H1 (cell line): ENCODE measurements at regions not wholly inside any gene's neighbourhood (a gene's known extent, or its start where the extent isn't known, plus 50 kb on each side); places are given as distances from the start of the nearest gene placed in this dataset.

Experiments
- CTCF ChIA-PET: fragments of 300-600 bp; sonication (Branson Sonifier 250); formaldehyde crosslinking; loops from one replicate; lab custom pipeline; 2021; ENCODE audit not compliant: partially characterized antibody; lab: Charles Lee
- POLR2A ChIA-PET: fragments of 300-600 bp; sonication (Branson Sonifier 250); formaldehyde crosslinking; loops from one replicate; lab custom pipeline; 2021; ENCODE audit warnings: inconsistent platforms; ENCODE audit not compliant: partially characterized antibody; lab: Charles Lee
- DNase-seq, 2 experiments: peaks; one replicate each; pipeline versions ENCODE4 v3.0.0 to v3.0.0-alpha.2; 2010 to 2022; ENCODE audit warnings: low spot score in 2 of 2, low read depth in 1 of 2, mixed read lengths in 1 of 2
- FAIRE-seq: peaks from 2 replicates; lab custom pipeline; 2011; peaks lifted over from hg19 to GRCh38; lab: Jason Lieb, UNC
- H2AFZ ChIP-seq: 2 replicates; pipeline ENCODE4 v1.8.1; 2012; ENCODE audit warnings: low read length, inconsistent platforms
- H2AK5ac ChIP-seq: 2 replicates; pipeline ENCODE4 v1.6.1; 2013; ENCODE audit warnings: low read depth, low read length
- H2BK120ac ChIP-seq: replicated peaks from 2 replicates; pipeline ENCODE3; 2013; ENCODE audit warnings: low read depth, low read length, inconsistent platforms
- H2BK12ac ChIP-seq: 2 replicates; pipeline ENCODE4 v1.6.1; 2013; ENCODE audit warnings: low read depth, low read length
- H2BK15ac ChIP-seq: 2 replicates; pipeline ENCODE4 v1.6.1; 2013; ENCODE audit warnings: low read length
- H2BK20ac ChIP-seq: 2 replicates; pipeline ENCODE4 v1.6.1; 2013; ENCODE audit warnings: low read length
- H2BK5ac ChIP-seq: 2 replicates; pipeline ENCODE4 v1.6.1; 2013; ENCODE audit warnings: low read depth, low read length
- H3K14ac ChIP-seq: 2 replicates; pipeline ENCODE4 v1.6.1; 2013; ENCODE audit warnings: inconsistent platforms; ENCODE audit not compliant: insufficient read length
- H3K18ac ChIP-seq: 2 replicates; pipeline ENCODE4 v1.6.1; 2013; ENCODE audit warnings: low read length; ENCODE audit errors: extremely low read depth
- H3K23ac ChIP-seq: 2 replicates; pipeline ENCODE4 v1.6.1; 2013; ENCODE audit warnings: inconsistent platforms; ENCODE audit not compliant: insufficient read length
- H3K23me2 ChIP-seq: 2 replicates; pipeline ENCODE4 v1.6.1; 2013; ENCODE audit warnings: low read depth, low read length
- H3K27ac ChIP-seq: 2 replicates; pipeline ENCODE4 v1.6.1; 2011; ENCODE audit warnings: low read depth, low read length, inconsistent platforms
- H3K27me3 ChIP-seq, 4 experiments: replicated peaks in 1 of 4; 1 replicate in 1 of 4; 2 replicates in 3 of 4; pipeline versions ENCODE4 v1.6.1 to v1.8.1; 2011 to 2013; ENCODE audit warnings: low read length in 3 of 4, mild to moderate bottlenecking in 3 of 4, inconsistent platforms in 2 of 4, mixed read lengths in 2 of 4, moderate library complexity in 1 of 4; ENCODE audit not compliant: control insufficient read depth in 3 of 4, insufficient read depth in 3 of 4; ENCODE audit errors: extremely low read depth in 1 of 4
- H3K36me3 ChIP-seq, 4 experiments: 2 replicates each; pipeline versions ENCODE4 v1.6.1 to v1.8.1; 2011 to 2013; ENCODE audit warnings: mild to moderate bottlenecking in 4 of 4, low read length in 3 of 4, moderate library complexity in 2 of 4, control low read depth in 1 of 4, inconsistent platforms in 1 of 4; ENCODE audit not compliant: insufficient read depth in 4 of 4, control insufficient read depth in 2 of 4
- H3K4ac ChIP-seq: replicated peaks from 2 replicates; pipeline ENCODE3; 2013; ENCODE audit warnings: low read length, low read depth, mixed read lengths, inconsistent platforms; ENCODE audit not compliant: insufficient read length
- H3K4me1 ChIP-seq, 4 experiments: replicated peaks in 1 of 4; 1 replicate in 1 of 4; 2 replicates in 3 of 4; pipeline versions ENCODE4 v1.6.1 to v1.8.1; 2011 to 2013; ENCODE audit warnings: low read length in 3 of 4, inconsistent platforms in 2 of 4, mixed read lengths in 1 of 4; ENCODE audit not compliant: insufficient read depth in 4 of 4, control insufficient read depth in 3 of 4
- H3K4me2 ChIP-seq, 2 experiments: 2 replicates each; pipeline versions ENCODE4 v1.6.1 to v1.8.1; 2011 to 2013; ENCODE audit warnings: low read depth in 2 of 2, low read length in 2 of 2, control low read depth in 1 of 2, inconsistent platforms in 1 of 2, mild to moderate bottlenecking in 1 of 2; ENCODE audit not compliant: insufficient read depth in 1 of 2
- H3K4me3 ChIP-seq, 4 experiments: fragments of 200-600, 300-600 bp in 1 of 4; sonication (generic), shearing (Covaris generic), sonication (Bioruptor Twin) in 1 of 4; 2 replicates each; pipeline versions ENCODE4 v1.5.1 to v1.8.1; 2011 to 2016; ENCODE audit warnings: low read length in 4 of 4, low read depth in 3 of 4, control low read depth in 2 of 4, inconsistent platforms in 2 of 4, mild to moderate bottlenecking in 2 of 4, mixed read lengths in 1 of 4, moderate library complexity in 1 of 4; ENCODE audit not compliant: insufficient read depth in 2 of 4; ENCODE audit errors: extremely low read depth in 1 of 4
- H3K56ac ChIP-seq: replicated peaks from 2 replicates; pipeline ENCODE3; 2013; ENCODE audit warnings: low read depth, mild to moderate bottlenecking, mixed read lengths, low read length, inconsistent platforms; ENCODE audit not compliant: insufficient read length
- H3K79me1 ChIP-seq: 2 replicates; pipeline ENCODE4 v1.6.1; 2013; ENCODE audit warnings: low read depth, low read length, control low read depth
- H3K79me2 ChIP-seq, 2 experiments: 2 replicates each; pipeline versions ENCODE4 v1.6.1 to v1.8.1; 2012 to 2013; ENCODE audit warnings: low read length in 2 of 2, mild to moderate bottlenecking in 2 of 2, inconsistent platforms in 1 of 2; ENCODE audit not compliant: insufficient read depth in 2 of 2, control insufficient read depth in 1 of 2
- H3K9ac ChIP-seq, 4 experiments: replicated peaks in 1 of 4; 1 replicate in 1 of 4; 2 replicates in 3 of 4; pipeline versions ENCODE4 v1.6.1 to v1.8.1; 2011 to 2013; ENCODE audit warnings: low read depth in 3 of 4, low read length in 3 of 4, control low read depth in 2 of 4, mild to moderate bottlenecking in 2 of 4, moderate library complexity in 2 of 4, inconsistent platforms in 1 of 4; ENCODE audit errors: extremely low read depth in 1 of 4
- H3K9me3 ChIP-seq, 2 experiments: 2 replicates each; pipeline versions ENCODE4 v1.6.1 to v1.8.1; 2012 to 2013; ENCODE audit warnings: mild to moderate bottlenecking in 2 of 2, moderate library complexity in 2 of 2, control low read depth in 1 of 2, inconsistent platforms in 1 of 2, low read depth in 1 of 2, low read length in 1 of 2, mixed read lengths in 1 of 2; ENCODE audit not compliant: insufficient read depth in 2 of 2
- H4K20me1 ChIP-seq, 2 experiments: replicated peaks in 1 of 2; 2 replicates each; pipeline versions ENCODE3 to v1.8.1; 2011 to 2013; ENCODE audit warnings: inconsistent platforms in 2 of 2, low read length in 2 of 2, mild to moderate bottlenecking in 1 of 2; ENCODE audit not compliant: insufficient read depth in 2 of 2, control insufficient read depth in 1 of 2
- H4K5ac ChIP-seq: 2 replicates; pipeline ENCODE4 v1.6.1; 2013; ENCODE audit warnings: low read length, low read depth, mixed read lengths, inconsistent platforms; ENCODE audit not compliant: insufficient read length
- H4K8ac ChIP-seq: 2 replicates; pipeline ENCODE4 v1.8.0; 2013; ENCODE audit warnings: mild to moderate bottlenecking, moderate library complexity, low read length, inconsistent platforms; ENCODE audit not compliant: insufficient read depth; ENCODE audit errors: extremely low read depth
- H4K91ac ChIP-seq: replicated peaks from 2 replicates; pipeline ENCODE3; 2013; ENCODE audit warnings: low read length, mixed read lengths, inconsistent platforms; ENCODE audit not compliant: insufficient read length
- BCL11A ChIP-seq, 2 experiments: IDR thresholded peaks; one replicate each; pipeline ENCODE4 v1.6.1; 2011; ENCODE audit warnings: low read depth in 2 of 2, low read length in 2 of 2, mild to moderate bottlenecking in 2 of 2
- CBX5 ChIP-seq: fragments of 300-800, 300-1000 bp; sonication (generic); IDR thresholded peaks from 2 replicates; pipeline ENCODE4 v1.7.1; 2016; ENCODE audit warnings: antibody characterized with exemption, low read length, low read depth
- CBX8 ChIP-seq: fragments of 300-800, 300-1000 bp; sonication (generic); IDR thresholded peaks from 2 replicates; pipeline ENCODE4 v1.7.1; 2016; ENCODE audit warnings: low read depth, low read length, borderline replicate concordance
- CHD2 ChIP-seq: IDR thresholded peaks from 2 replicates; pipeline ENCODE4 v1.6.1; 2012; ENCODE audit warnings: low read length, improper control_type of control experiment
- CTCF ChIP-seq, 3 experiments: IDR thresholded peaks; 1 replicate in 2 of 3; 2 replicates in 1 of 3; pipeline versions ENCODE4 v1.5.1 to v1.6.1; 2011; ENCODE audit warnings: low read length in 3 of 3, mild to moderate bottlenecking in 3 of 3, inconsistent platforms in 2 of 3, low read depth in 1 of 3, moderate library complexity in 1 of 3; ENCODE audit not compliant: insufficient read depth in 1 of 3; ENCODE audit errors: control extremely low read depth in 1 of 3
- JUND ChIP-seq: IDR thresholded peaks from 2 replicates; pipeline ENCODE4 v1.6.1; 2011; ENCODE audit warnings: mild to moderate bottlenecking, improper control_type of control experiment, low read length
- KDM5A ChIP-seq: fragments of 200-600 bp; IDR thresholded peaks from 2 replicates; pipeline ENCODE4 v1.7.1; 2012; ENCODE audit warnings: mild to moderate bottlenecking, low read length, inconsistent platforms, mixed read lengths
- MAX ChIP-seq: IDR thresholded peaks from 2 replicates; pipeline ENCODE4 v1.6.1; 2012; ENCODE audit warnings: inconsistent platforms
- NANOG ChIP-seq: IDR thresholded peaks from 2 replicates; pipeline ENCODE4 v1.6.1; 2011; ENCODE audit warnings: low read length, low read depth, mild to moderate bottlenecking, inconsistent platforms; ENCODE audit not compliant: insufficient read depth, poor library complexity, severe bottlenecking
- POLR2A ChIP-seq, 2 experiments: IDR thresholded peaks; 1 replicate in 1 of 2; 2 replicates in 1 of 2; pipeline ENCODE4 v1.6.1; 2011; ENCODE audit warnings: low read depth in 2 of 2, low read length in 2 of 2, mild to moderate bottlenecking in 2 of 2; ENCODE audit errors: control extremely low read depth in 1 of 2
- RXRA ChIP-seq: IDR thresholded peaks from 2 replicates; pipeline ENCODE4 v1.6.1; 2011; ENCODE audit warnings: low read depth, mild to moderate bottlenecking, low read length, moderate library complexity; ENCODE audit not compliant: insufficient read depth
- SAP30 ChIP-seq: fragments of 300-600 bp; sonication (generic); IDR thresholded peaks from 2 replicates; pipeline ENCODE4 v1.7.1; 2012; ENCODE audit warnings: low read length, moderate library complexity, mild to moderate bottlenecking, inconsistent platforms; ENCODE audit not compliant: insufficient read depth, insufficient replicate concordance
- SIRT6 ChIP-seq: IDR thresholded peaks from one replicate; pipeline ENCODE4 v1.7.1; 2012; ENCODE audit warnings: low read length, inconsistent platforms
- WGBS, 2 experiments: shearing (Covaris generic) in 1 of 2; methylation state at CpG; one replicate each; pipeline versions ENCODE4 v1.1.6 to v1.1.7; 2013 to 2015; ENCODE audit warnings: low lambda C conversion rate in 2 of 2, mixed read lengths in 2 of 2, inconsistent platforms in 1 of 2, low coverage in 1 of 2, missing lambda C conversion rate in 1 of 2; ENCODE audit not compliant: insufficient replicate concordance in 2 of 2, insufficient coverage in 1 of 2, insufficient read length in 1 of 2; ENCODE audit errors: extremely low coverage in 1 of 2, missing lambda C conversion rate in 1 of 2; 5-methylcytosine and 5-hydroxymethylcytosine counted together

GRCh38 chr14:94700336-94700735 lies 69.6 kb downstream of the GSC start:
- no peaks in the 10 kb centered on the region for H4K20me1 ChIP-seq
- H3K14ac ChIP-seq, result no peak overlapping the region
- no peaks in the 10 kb centered on the region for H3K9me3 ChIP-seq
- no peak overlapping the region for H3K4me2 ChIP-seq
- WGBS, 2 experiments, result 80% methylated on average over 8 of the region's 8 CpGs; no CpG with 5 or more reads in 1 of the 2 experiments
- H3K36me3 ChIP-seq, result no peaks in the 10 kb centered on the region
- H3K23me2 ChIP-seq, result no peaks in the 10 kb centered on the region
- no peak overlapping the region for H3K9ac ChIP-seq
- H2BK15ac ChIP-seq, result no peak overlapping the region
- no peak overlapping the region for H4K5ac ChIP-seq
- CTCF ChIA-PET, result interaction anchor here (1.8 to 2.4 kb wide), 2 partner anchors 8 to 49 kb away, joined by 5 to 6 read pairs; no protein-coding TSS in a partner anchor
- no peak overlapping the region for H2AFZ ChIP-seq
- H2BK120ac ChIP-seq, result no peak overlapping the region
- no peak overlapping the region for H3K18ac ChIP-seq
- no peaks in the 10 kb centered on the region for H3K79me1 ChIP-seq
- no peak overlapping the region for H3K56ac ChIP-seq
- DNase-seq (no peak), FAIRE-seq (no peak)
- POLR2A ChIA-PET, result no interaction called here
- H3K27ac ChIP-seq, result no peak overlapping the region
- H2BK12ac ChIP-seq, result no peak overlapping the region
- no peaks in the 10 kb centered on the region for H3K79me2 ChIP-seq
- no peak overlapping the region for H2BK5ac ChIP-seq
- no peaks in the 10 kb centered on the region for H3K4me1 ChIP-seq
- no peak overlapping the region for H2BK20ac ChIP-seq
- no peak overlapping the region for H2AK5ac ChIP-seq
- no peak overlapping the region for H3K4ac ChIP-seq
- no peak overlapping the region for H3K23ac ChIP-seq
- no peak overlapping the region for H4K8ac ChIP-seq
- H3K4me3 ChIP-seq, result no peak overlapping the region
- no peaks in the 10 kb centered on the region; a peak in 1 of 7 replicates for H3K27me3 ChIP-seq
- no peak overlapping the region for H4K91ac ChIP-seq
- TF ChIP-seq CHD2 (no peak), JUND (no peak), POLR2A (IDR thresholded peaks at IDR 0.05; ENCODE audit: control extremely low read depth in 1 of 2, low read depth in 2 of 2, low read length in 2 of 2) (no peak), KDM5A (no peak), MAX (no peak), CTCF (IDR thresholded peaks at IDR 0.05; ENCODE audit: control extremely low read depth in 1 of 3, insufficient read depth in 1 of 3, low read depth in 1 of 3, low read length in 3 of 3) (no peak), CBX5 (no peak), NANOG (no peak), BCL11A (IDR thresholded peaks at IDR 0.05; ENCODE audit: low read depth in 2 of 2, low read length in 2 of 2) (no peak), CBX8 (no peak), SAP30 (no peak), RXRA (no peak), SIRT6 (no peak)
